NCI-H1105 treated with DMSO at 0.1 percent for 48 hours (cell line): ENCODE measurements at regions not wholly inside any gene's neighbourhood (a gene's known extent, or its start where the extent isn't known, plus 50 kb on each side); places are given as distances from the start of the nearest gene placed in this dataset.

Experiments
- DNase-seq: peaks from one replicate; lab custom pipeline; 2025; lab: John Stamatoyannopoulos, UW

DNA sequence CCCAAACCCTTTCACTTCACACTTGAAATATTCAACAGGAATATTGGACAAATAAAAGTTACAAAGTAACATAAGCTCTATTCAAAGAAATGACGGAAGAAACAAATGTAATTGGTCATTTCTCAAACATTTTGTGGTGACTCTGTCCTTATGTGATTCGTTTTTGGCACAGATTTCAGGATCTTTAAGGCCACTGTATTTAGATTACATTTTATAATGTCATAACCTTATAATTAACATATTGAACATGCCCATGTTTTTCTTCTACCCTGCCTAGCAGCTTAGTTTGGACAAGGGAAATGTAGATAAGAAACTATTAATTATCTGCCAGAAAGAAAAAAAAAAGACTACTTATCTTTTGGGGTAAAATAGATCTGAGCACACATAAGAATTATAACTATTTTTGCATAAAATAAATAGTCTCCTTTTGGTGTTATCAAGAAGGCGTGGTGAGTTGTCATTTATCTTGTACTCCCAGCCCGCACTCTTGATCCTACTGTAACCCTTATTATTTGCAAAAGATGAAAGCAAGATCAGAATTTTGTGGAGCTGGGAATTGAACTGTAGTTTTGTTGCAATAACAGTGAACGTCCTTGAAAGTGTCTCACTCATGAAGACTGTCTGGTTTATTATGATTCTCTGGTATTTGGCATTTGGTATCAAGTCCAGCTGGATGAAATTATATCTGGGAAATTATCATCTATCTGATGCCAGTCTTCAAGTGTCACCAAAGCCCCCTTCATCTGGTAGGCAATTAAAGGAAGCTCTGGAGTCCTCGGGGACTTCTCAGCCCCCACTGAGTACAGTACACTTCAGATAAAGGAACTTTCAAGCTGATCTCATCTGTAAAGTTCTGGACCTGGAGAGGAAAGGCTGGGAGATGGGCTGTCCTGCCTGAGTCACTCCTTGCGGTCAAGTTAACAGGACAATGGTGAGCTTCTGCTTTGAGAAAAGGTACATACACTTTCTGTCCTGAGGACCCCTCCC, 175.7 kb upstream of the INHBA start:
- no peak for DNase-seq

DNA sequence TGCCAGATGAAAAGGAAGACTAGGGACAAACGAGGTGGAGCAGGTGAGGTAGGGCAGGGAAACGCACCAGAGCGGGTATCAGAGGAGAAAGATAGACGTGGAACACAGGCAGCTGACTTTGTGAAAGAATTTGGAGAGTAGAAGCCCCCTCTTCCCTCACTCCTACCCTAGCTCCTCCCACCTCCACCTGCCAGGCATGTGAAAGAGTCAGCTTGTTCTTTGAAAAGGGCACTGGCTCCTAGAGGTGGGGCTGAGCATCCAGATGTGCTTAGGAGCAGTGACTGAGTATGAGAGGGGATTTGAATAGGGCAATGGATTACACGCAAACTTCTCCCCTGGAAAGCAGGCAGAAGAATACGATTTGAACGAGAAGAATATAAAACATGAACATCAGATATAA, 174.2 kb upstream of the INHBA start:
- DNase-seq: no peak

DNA sequence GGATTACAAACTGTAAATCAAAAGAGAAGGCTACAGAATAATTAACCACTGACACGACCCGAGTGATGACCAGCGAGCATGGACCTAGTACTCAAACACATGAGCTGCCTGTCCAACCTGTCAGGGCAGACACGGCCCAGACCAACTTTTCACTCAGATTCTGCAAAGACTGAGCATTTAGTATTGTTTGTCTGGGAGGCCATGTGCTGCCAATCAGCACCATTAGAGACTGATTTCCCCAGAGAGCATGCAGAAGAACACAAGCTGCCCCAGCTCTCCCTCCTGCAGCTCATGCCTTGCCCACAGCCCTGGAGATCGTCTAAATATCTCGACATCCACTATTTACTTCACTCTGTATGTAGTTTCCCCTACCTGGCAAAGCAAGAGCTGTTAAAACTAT, 172.6 kb upstream of the INHBA start:
- DNase-seq: no peak

DNA sequence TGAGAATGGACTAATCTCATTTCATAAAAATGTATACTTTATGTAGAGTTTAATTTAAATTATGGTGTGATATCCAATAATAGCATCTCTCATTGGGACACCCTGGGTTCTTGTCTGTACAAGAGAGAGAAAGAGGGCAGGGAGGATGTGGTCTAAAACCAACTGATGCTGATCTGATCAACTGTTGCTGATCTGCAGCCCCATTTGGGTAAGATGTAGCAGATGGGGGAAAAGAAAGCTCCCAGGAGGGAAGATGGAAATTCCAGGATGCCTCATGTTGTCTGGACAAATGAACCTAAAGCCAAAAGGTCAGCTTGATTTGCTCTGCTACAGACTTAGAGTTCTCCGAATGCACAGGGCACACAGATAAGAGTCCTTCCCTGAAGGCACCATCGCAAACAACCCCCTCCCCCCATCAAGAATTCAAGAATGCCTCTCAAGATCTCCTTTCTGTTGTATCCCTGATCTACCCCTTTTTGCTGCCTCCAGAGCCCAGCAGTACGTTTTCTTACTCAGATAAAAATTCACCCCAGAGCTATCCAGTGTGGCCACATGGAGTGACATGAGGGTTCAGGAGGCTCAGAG, 171.4 kb upstream of the INHBA start:
- no peak for DNase-seq

DNA sequence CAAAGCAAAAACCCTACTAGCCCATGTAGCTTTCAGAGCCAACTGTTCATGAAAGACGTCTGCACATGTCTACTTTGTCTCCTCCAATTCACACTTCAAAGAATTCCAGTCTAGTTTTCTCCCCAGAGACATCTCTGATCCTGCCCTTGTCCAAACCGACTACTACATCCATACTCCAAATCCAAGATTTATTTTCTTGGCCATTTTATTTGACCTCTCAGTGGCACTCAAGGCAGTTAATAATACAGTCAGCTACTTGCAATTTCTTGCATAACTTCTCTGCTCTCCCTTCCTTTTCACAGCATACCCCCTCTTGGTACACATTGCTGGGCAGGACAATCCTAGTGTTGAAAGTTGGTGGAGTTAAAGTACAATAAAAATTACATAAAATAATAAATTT, 170.9 kb upstream of the INHBA start:
- no peak for DNase-seq

DNA sequence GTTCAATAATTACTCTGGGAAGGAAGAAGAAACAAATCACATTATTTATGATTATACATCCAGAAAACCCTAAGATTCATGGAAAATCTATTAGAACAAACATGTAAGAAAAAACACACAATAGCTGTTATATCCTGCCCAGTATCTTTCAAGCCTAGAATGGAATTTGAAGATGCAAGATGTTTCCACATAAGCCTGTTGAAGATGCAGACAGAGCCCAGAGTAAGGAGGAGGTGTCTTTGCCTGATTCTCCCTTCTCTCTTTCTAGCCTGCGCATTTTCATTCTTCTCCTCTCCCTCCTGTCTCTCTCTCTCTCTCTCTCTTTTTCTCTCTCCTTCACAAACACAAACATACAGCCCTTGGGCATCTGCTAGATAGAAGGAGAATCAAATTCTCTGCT, 170.1 kb upstream of the INHBA start:
- DNase-seq: no peak

DNA sequence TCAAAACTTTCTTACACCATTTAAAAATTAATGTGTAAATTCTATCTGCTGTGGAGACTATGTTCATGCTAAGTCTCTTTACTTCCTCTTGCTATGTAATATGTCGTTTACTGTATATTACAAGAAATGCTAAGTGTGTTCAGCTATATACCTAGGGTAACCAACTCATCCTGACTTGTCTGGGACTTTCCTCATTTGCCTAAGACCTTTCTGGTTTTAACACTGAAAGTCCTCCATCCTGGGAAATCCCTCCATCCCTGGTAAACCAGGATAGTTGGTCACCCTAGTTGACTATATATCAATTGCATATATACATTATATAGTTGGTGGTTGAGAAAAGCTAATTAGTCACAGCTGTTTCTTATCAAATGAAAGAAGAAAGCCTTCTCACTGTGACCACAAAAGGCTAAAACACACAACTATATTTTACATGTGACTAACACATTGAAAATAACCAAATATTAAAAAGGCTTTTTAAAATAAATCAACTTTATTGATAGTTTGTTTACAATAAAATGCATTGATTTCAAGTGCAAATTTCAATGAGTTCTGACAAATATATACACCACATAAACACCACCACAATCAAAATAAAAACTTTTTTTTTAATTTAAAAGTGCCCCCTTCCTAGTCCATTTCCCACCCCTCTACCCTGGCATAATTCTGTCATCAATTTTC, 167.7 kb upstream of the INHBA start:
- no peak for DNase-seq

DNA sequence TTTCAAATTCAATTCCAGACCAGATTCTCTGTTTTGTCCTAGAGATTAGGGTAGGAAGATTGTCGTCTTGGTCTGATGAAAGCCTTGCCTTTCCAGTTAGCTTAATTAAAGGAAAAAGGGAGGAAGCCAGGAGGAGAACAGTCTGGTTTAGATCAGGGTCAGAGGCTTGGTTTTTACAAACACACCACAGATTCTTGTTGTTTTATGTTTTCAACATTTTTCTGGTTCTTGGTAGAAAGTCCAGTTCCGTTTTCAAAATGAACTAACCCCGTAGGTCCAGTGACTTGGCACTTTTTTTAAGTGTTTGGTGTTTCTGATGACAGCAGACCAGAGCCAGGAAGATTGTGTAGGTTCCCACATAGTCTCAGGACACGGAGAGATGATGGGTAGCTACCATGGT, 167.1 kb upstream of the INHBA start:
- no peak for DNase-seq

DNA sequence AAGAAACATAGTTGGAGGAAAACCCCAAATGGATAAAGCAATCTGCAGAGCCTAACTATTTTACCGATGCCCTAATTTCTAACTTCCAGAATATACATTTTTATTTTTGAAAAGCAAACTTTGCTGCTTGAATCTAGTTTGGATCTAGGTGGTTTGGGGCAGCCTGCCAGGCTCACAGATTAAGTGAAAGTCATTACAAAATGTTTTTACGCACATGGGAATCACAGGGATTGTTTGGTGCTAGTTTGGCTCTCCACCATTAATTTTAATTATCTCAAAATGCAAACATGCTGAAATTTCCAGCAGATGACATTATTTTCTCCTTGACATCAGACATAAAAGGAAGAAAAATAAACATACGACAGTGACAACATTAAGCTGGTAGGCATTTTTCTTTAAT, 166.7 kb upstream of the INHBA start:
- no peak for DNase-seq

DNA sequence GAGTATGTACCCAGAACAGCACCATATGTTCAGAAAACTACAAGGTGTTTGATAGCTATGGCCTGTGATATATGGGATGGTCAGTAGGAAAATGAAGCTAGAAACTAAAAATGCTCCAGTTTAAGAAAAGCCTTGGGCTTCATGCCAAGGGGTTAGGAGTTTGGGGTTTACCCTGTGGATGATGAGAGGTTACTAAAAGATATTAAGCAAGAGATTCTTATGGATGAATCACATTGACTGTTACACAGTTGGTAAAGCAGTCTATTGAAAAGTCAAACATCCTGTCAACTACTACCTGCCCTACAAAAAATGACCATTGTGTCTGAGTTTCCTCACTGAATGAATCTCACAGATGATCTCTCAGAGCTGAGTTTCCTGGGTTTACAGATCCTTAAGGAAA, 166.2 kb upstream of the INHBA start:
- no peak for DNase-seq

DNA sequence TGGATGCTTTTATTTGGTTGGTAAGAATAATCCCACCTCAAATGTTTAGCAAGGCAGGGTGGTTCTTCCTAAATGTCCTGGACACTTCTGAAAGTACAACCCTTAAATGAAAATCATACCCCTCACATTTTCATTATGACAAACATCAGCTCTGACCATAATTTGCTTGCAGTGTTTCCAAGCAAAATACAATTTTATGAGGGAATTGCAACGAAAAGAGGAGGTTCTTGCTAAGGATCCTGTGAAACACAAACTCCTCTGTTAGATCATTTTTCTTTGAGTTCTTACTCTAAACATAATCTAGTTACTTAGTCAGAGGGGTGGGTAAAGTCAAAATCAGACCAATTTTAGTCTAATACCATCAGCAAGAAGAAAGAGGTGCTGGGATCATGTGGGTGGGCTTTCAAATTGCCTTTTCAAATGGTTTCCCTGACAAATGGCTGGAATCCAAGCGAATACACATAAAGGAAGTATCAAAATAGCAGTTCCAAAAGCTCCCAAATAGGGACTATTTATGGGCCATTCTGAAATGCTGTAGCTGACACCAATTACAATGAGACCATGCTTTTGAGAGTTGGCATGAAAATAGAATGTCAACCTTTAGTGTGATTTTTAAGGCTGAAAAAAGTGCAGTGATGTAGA, 164.9 kb upstream of the INHBA start:
- no peak for DNase-seq

DNA sequence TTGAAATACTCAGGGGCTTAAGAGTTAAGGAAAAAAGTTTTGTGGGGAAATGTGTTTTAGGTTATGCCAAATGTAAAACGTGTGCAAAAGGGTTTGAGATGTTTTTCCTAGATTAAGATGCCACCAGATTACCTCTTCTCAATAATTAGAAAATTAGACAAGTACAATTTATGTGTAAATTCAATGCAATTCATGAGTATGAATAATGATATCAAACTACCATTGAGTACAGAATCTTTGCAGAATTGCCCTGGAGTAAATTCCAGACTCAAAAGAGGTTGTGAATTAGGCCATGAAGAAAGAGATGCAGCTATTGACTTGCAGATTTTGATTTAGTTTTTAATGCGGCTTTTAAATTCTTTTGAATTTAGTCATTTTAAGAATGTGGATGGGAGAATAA, 159.4 kb upstream of the INHBA start:
- no peak for DNase-seq

DNA sequence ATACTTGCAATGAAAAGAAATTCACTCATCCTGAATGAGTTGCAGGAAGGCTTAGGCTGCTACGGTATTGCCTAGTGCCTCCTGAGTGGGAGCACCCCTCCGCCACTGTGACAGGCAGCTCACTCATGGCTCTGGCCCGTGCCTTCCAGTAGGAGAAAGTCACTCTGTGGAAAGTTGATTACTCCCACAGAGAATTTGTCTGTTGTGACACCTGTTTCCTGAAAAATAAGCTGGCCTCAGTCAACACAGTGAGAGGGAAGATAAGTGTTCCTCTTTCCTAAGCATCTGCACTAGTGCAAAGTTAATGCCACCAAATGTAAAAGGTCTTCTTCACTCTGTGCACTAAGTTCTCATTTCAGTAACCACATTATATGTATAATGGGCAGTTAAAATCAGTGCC, 158.8 kb upstream of the INHBA start:
- no peak for DNase-seq

DNA sequence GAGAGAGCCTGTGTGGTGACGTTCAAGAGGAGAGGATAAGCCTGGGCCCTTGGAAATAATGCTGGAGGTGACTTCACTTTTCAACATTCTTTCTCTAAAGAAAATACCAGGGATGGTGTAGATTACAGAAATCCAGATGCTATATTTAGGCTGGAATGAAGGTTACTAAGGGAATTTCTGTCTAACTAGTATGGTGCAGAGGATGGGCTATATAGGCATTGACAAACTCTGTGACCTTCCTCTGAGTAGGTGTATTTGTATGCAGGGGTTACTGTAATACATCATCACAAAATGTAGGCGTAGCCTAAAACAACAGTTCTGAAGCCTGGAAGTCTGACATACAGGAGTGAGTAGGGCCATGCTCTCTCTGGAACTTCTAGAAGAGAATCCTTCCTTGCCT, 155.3 kb upstream of the INHBA start:
- DNase-seq: no peak

DNA sequence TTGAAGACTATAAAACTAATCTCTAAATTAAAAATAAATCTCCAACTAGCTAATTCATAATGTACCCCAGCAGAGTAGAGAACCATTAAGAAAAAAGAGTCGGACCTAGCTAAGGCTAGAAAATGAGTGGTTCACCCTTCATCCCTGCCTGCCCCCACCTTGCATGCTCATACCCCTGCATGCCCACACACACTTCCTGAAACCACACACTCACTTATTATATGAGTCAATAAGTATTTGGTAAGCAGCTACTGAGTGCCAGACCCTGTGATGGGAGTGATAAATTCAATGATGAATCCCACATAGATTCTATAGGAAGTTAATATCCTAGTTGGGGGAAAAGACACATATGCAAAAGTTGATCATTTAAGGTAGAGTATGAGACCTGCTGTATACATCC, 152.9 kb upstream of the INHBA start:
- no peak for DNase-seq

DNA sequence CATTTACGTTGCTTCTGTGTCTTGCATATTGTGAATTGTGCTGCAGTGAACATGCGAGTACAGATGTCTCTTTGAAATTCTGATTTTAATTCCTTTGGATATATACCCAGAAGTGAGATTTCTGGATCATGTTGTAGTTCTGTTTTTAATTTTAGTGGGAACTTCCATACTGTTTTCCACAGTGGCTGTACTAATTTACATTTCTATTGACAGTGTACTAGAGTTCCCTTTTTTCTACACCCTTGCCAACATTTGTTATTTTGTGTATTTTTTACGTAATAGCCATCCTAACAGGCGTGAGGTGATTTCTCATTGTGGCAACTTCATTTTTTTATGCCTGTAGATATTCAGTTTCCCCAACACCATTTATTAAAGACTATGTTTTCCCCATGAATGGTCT, 144.7 kb upstream of the INHBA start:
- DNase-seq: no peak

DNA sequence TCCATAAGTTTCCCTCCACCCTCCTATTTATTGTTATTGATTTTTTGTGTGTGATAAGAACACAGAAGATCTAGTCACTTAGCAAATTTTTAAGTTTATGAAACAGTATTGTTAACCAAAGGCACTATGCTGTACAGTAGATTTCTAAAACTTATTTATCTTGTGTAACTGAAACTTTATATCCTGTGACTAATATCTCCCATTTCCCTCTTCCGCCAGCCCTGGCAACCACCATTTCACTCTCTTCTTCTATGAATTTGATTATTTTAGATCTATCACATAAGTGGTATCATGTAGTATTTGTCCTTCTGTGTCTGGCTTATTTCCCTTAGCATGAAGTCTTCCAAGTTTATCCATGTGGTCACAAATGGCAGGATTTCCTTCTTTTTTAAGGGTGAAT, 144.3 kb upstream of the INHBA start:
- DNase-seq: no peak

DNA sequence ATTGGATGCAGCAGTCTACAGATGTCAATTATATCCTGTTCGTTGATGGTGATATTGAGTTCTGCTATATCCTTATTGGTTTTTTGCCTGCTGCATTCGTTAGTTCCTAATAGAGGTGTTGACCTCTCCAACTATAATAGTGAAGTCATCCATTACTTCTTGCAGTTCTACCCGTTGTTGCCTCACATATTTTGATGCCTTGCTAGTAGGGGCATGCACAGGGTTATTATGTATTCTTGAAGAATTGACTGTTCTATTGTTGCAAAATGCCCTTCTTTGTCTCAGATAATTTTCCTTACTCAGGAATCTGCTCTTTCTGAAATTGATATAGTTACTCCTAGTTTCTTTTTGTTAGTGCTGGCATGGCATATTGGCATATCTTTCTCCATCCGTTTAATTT, 140.1 kb upstream of the INHBA start:
- no peak for DNase-seq

DNA sequence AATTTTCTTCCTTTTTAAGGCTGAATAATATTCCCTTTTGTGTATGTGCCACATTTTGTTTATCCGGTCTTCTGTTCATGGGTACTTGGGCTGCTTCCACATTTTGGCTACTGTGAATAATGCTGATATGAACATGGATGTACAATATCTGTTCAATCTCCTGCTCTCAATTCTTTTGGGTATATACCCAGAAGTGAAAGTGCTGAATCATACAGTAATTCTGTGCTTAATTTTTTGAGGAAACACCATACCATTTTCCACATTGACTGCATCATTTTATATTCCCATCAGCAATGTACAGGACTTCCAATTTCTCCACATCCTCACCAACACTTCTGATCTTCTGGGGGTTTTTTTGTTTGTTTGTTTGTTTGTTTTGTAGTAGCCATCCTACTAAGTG, 135.0 kb upstream of the INHBA start:
- no peak for DNase-seq

DNA sequence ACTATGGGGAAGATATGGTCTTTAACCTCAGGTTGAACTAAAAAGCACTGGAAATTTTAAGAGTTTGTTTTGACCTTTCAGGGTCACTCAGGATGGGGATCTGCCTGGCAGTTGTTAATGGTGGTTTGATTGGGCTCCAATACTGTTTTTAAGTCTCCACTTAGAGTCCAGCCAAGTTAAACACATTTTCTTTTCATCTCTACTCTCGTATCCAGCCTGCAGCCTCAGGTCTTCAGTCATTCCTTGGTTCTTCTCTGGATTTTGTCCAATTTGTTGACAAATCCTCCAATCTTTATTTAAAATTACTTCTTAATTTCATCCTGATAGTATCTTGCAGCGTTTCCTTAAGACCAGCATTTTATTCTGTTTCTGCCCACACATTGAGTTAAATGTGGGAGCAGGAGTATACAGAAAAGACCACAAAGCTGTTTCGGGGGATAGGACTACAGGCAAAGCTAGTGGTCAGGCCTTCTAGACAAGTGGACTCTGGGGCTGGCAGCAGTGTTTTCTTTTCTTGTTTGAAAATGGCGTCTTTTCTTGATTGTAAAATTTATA, 133.2 kb upstream of the INHBA start:
- DNase-seq: no peak

DNA sequence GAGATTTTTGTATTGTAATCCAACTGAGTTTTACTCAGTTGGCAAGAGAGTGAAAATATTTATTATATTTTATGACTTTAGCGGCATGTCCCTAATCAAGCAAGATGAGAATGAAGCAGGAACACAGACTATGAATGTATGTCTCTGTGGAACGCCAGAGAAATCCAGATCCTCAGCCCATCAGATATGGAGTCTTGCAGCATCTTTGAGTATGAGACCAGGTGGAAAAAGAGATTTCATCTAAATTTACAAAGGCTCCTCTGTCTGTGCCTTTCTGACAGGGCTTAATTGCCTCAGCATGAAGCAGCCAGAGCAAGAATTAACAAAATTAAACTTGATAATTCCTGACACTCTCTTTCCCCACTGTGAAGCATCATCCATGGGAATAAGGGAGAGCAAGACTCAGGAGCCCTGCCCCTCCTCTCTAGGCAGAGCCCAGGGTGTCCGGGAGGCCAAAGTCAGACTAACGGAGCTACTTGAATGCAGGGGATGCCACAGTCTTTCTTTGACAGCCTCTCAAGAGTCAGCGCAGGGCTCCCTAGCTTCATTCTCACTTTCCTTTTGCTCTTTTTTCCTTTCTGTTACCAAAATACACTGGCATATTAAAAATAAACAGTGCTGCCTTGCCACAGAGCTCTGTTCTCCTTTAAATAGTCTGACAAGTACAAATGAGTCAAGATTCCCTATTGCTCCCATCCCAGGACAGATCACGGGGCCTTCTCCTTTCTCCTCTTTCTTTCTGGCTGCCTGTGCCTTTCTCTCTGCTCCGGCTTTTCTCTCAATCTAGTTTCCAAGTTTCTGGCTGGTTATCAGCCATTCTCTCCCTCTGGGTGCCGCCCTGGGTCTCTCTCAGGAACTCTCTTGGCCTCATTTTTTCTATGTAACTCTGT, 132.2 kb upstream of the INHBA start:
- no peak for DNase-seq
